Muscle of arm (tissue), 1 donor: ENCODE measurements at regions not wholly inside any gene's neighbourhood (a gene's known extent, or its start where the extent isn't known, plus 50 kb on each side); places are given as distances from the start of the nearest gene placed in this dataset.

ENCODE experiments used
- DNase-seq: peaks from one replicate; pipeline ENCODE4 v3.0.0-alpha.2; 2013

DNA sequence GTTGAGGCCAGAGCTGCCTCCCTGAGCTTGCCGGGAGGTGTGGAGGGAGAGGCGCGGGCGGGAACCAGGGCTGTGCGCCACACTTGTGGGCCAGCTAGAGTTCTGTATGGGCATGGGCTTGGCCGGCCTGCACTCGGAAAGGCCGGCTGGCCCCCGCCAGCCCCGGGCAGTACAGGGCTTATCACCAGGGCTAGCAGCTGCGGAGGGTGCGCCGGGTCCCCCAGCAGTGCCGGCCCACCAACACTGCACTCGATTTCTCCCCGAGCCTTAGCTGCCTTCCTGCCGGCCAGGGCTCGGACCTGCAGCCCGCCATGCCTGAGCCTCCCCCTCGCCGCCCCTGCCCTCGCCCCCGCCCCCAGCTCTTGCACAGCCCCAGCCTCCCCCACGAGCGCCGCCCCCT lies 472.7 kb downstream of the TFAP2A start:
- no peak for DNase-seq

DNA sequence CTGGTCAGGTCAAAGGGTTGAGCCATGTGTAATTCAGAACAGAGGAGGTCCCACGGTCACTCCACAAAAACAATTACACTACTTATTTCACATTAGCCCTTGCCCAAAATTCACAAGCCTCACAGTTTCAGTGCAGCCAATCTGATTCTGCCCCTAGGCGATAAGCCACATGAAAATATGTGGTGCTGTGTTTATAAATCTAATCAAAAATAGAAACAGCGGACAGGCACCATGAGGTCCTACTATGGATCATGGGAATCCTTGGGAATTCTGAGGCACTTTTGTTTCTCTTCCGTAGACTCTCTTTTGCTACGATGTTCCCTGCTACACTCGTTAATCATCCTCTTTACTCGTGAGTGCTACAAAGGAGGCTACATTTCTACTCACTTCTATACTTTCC lies 476.1 kb downstream of the TFAP2A start:
- DNase-seq, result no peak

DNA sequence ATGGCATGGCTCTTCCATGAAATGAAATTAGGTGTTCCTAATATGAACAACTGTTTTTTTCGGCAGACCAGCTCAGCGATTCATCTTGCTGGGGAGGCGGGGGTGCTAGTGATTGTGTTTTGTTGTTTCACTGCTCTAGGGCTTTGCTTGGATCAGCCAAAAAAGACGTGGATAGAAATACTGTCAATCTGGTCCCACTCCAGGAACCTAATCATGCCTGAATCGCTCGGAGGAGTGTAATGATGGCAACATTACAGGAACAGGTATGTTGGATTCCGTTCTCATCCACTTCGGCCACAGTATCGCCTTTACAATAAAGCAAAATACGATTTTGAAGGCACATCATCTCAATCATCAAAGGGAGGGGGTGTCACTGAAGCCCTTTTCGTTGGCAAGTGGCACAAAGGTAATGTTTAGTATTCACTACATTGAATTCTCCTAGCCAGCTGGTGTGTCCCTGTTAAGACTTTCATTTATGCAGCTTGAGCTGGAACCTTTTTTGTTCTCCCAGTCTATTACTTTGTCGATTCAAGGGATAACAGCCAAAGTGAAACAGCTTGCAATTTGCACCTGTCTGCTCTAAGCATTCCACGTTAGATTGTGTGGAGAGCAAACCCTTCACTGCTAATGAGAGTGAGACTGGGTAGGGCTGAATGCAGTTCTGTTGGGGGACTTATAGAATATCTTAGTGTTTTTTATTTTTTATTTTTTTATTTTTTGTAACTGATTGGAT lies 477.7 kb downstream of the TFAP2A start:
- DNase-seq, result no peak

DNA sequence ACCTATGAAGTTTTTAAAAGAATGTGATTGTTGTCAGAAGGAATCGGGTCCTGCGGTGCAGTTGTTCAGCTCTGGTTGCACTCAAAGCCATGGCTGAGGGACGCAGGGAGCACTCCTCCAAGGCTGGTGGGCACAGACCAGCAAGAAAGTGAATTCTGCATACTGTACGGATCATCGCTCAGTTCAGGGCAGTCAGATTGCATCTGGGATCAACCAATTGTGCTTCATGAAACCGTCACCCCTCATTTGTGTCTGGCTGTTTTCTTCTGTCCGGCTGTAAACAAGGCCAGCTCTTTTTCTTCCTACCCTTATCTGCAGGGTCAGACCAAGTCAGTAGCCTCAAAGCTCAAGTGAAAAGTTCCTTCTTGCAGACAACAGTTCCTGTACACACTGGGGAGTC lies 478.3 kb downstream of the TFAP2A start:
- DNase-seq, result no peak

DNA sequence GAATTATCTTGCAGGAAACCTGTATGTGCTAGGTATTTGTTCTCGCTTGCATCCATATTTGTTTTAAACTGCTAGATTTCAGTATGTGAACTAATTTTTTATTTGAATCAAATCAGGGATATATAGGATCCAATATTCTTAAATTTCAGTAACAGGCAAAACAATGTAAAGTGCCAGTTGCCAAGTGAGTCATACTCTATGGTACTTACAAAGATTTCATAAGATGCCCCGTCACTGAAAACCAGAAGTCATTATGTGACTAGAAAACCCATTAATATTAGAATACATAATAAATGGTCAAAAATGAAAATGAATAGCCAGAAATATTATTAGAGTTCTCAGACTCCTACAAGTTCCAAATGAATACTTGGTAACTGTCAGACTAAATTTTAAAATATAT lies 481.2 kb downstream of the TFAP2A start:
- DNase-seq, result no peak

DNA sequence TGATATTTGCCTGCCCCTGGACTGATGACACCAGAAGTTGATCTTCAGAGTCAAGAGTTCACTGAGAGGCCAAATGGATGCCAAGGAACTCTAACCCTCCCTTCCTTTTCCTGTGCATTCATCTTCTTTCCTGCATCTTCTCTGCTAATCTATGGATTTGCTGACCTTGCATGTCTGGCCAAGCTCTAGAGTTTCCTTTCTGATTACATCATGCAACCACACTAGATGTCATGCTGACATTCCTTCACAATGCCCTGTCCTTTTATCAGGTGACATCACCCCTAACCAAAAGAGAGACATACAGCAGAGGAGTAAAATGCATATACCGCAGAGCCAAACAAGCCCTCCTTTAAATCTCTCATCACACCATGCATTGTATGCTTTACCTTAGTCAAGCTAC lies 487.6 kb downstream of the TFAP2A start:
- no peak for DNase-seq

DNA sequence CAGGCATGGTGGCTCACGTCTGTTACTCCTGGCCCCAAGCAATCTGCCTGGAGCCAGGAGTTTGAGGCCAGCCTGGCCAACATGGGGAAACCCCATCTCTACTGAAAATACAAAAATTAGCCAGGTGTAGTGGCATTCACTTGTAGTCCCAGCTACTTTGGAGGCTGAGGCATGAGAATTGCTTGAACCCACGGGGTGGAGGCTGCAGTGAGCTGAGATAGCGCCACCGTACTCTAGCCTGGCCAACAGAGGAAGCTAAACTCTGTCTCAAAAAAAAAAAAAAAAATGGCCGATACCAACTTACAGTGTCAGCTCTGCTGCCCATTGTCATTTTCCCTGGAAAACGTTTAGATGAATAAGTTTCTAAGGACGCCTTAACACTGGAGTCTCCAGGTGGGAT lies 489.9 kb downstream of the TFAP2A start:
- no peak for DNase-seq

DNA sequence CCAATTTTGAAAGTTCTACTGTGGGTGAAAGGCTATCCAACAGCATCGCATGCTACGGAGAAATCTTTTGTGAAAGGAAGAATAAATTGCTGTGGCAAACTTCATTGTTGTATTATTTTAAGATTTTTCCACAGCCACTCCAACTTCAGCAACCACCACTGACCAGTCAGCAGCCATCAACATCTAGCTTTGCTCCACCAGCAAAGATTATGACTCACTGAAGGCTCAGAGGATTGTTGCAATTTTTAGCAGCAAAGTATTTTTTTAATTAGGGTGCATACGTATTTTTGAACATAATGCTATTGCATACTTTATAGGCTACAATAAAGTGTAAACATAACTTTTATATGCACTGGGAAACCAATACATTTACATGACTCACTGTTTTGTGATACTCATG lies 493.5 kb downstream of the TFAP2A start:
- DNase-seq, result no peak

DNA sequence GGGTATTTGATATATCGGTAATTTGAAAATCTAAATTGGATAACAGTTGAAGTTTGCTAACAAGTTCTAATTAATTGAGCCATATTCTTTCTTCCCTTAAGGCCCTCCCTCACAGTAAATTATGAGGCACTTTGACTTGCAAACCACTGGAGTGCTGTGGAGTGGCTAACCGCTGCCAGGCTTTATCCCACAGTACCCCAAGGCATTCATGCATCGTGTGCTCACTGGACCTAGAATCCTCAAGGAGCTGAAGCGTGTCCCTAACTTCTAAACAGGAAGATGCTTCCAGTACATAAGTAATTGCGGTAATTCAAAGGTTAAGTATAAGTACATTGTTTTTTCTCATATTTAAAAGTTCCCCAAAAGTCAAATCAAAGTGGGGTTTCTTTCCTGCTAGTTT lies 499.9 kb downstream of the TFAP2A start:
- no peak for DNase-seq

DNA sequence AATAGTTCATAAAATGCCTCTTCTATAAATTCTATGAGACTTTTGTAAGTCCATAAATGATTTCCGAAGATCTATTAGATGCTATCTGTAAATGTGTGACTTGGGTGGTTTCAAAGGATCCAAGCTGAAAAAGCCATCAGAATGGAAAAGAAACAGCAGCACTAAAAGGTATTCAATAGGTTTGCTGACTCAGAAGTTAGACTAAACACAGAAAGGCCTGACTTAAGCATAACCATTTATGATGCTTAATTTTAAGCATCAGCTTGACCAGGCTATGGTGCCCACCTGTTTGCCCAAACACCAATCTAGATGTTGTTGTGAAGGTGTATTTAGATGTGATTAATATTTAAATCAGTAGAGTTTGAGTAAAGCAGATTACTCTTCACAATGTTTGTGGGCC lies 513.5 kb downstream of the TFAP2A start:
- no peak for DNase-seq

DNA sequence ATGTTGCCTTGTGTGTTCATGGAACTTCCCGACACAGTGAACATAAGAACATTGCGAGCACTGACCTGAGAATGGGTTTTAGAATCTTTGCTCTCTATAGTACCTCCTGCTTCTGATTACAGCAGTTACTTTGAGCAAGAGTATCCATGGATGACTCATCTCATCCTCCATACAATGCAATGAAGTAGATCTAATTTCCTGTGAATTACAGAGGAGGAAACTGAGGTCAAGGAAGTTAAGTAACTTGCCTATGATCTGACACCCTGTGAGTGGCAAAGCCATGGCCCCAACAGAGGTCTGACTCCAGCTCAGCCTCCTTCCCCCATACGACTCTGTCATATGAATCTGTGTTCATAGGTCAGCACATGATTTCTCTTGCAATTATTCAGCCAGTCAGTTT lies 518.1 kb downstream of the TFAP2A start:
- DNase-seq, result no peak

DNA sequence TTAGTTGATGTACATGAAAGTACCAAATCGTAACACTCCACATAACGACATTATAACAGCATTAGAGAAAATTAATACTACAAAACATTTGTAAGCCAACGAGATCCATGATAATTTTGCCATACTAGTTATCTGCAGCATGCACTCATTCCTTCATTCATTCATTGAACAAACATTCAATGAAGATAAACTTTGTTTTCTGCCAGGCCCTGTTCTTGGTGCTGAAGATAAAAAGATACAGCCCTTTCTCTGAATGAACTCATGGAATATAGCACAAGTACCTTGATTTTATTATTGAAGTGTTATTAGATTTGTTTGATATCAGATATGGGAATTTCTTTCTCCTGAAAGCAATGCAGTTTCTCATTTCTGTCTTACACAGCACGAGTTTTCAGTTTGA lies 524.0 kb downstream of the TFAP2A start:
- DNase-seq, result no peak

DNA sequence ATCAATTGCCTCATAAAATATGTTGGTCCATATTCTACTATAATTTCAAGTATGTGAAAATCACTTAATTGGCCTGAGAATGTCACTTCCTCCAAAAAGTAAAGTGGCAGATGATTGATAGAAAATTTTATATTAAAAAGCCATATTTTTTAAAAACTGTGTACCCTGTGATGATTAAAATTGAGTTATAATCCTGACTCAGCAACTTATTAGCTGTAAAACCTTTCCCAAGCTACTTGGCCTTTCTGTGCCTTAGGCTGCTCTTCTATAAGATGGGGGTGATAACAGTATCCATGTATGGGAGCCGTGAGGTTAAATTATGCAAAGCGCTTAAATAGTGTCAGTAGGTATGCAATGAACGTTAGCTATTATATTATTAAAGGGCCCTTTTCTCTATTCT lies 524.4 kb downstream of the TFAP2A start:
- no peak for DNase-seq

DNA sequence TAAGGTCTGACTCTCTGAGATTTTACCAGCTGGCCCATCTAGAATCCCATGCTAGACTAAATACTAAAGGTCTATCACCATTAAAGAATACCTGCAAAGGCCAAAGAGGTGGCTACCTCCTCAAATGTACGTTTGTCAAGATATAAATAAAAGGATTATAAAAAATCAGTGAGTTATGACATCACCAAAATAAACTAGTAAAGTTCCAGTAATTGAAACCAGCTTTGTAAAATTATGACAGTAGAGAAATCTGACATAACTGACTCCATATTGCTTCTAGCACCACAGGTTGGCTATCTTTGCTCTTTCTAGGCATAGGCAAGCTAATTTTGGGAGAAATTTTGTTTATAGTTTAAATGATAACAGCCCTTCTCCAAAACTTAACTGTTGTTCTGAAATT lies 536.3 kb downstream of the TFAP2A start:
- DNase-seq, result no peak

DNA sequence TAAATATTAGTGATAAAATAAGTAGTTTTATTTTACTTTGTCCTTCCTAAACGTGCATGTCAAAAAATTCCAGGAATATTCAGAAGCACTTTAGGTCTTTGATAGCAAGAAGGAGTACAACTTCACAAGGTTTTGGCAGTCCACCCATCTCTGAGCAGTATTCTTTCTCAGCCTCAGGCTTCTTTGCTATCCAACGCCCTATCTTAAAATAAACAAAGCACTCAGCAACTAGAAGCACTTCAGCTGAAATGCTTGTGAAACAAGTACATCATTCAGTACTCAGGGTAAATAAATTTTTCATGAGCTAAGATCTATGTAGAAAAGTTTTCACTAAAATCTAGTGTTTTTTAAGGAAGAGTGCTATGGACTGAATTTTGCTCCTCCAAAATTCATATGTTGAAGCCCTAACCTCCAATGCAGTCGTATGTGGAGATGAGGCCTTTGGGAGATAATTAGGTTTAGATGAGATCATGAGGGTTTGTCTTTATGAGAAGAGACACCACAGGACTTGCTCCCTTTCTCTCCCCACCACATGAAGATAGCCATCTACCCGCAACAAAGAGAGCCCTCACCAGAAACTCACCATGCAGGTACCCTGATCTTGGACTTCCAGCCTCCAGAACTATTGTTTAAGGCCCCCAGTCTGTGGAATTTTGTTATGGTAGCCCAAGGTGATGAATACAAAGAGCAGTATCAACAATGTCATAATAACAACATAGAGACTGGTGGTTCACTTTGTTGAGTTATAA lies 539.1 kb downstream of the TFAP2A start:
- no peak for DNase-seq

DNA sequence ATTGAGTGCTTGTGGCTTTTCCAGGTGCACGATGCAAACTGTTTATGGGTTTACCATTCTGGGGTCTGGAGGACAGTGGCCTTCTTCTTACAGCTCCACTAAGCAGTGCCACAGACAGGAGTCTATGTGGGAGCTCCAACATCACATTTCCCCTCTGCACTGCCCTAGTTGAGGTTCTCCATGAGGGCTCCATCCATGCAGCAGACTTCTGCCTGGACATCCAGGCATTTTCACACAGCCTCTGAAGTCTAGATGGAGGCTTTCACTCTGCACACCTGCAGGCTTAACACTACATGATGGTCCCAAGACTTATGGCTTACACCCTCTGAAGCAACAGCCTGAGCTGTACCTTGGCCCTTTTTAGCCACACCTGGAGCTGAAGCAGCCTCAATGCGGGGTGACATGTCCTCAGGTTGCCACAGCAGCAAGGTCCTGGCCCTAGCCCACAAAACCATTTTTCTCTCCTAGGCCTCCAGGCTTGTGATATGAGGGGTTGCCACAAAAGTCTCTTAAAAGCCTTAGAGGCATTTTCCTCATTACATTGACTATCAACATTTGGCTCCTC lies 552.2 kb downstream of the TFAP2A start:
- DNase-seq, result no peak

DNA sequence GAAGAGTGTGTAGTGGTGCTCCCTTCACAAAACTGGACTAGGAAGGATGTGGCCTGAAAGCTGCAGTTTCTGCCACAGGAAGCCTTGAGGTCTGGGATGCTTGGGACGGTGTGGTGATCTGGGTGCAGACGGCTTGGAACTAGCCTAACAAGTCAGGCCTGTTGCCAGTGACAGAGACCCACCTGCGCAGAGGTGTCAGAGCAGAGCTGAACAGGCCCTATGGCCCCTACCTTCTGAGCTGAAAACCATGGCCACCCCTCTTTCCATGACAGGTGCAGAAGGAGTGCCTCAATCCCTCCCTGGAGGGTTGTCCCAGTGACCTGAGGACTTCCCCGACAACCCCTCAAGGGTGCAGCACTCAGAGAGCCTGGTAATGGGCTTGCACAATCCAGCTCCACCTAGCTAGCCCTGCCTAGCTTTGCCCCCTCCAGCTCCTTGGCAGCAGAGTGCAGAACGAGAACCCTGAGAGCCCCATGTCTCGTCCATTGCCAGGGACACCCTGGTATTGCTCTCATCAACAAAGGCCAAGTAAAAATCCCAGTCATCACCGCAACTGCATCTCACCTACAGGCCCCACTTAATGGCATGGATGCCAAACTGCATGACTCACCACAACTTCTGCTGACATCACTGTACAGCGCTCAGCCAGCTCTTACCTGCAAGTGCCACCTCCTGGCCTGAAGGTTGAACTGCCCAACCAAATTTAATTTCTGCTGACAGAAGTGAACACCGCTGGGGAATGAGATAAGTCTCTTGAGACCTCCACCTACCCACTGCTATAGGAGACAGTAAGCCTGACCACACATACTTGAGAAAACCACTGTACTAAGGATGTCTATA lies 563.1 kb downstream of the TFAP2A start:
- no peak for DNase-seq

DNA sequence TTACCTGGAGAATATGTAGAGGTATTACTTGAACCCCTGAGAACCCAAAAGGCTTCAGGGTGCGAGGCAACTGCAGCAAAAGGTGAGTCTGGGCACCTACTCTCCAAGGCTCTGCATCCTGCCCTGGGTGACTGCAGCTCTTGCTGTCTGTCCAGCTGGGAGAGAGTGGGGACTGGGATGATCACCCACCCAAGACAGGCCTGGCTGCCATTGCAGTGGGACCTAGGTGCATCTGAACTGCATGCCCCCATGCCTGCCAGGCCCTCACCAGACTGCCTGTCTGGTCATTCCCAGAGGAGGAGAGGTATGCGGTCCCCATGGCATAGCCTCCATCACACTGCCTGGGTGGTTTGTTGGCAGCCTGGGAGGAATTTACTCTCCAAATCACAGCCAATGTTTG lies 563.9 kb downstream of the TFAP2A start:
- no peak for DNase-seq

DNA sequence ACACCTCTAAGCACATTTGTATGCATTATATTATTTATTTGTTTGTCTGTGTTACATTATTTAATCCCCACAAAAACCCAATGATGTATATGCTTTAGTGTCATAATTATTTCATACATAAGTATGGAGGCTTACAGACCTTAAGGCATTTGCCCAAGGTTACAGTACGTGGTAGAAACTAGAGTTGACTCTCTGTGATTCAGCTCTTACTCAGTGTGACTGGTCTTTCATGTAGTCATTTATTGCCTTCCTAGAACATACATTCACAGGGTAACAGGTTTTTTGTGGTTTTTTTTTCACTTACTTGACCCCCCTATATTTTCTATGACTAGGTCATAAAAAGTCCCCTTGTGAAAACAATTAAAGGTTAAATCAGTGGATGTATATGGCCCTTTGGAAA lies 566.8 kb downstream of the TFAP2A start:
- DNase-seq, result no peak

DNA sequence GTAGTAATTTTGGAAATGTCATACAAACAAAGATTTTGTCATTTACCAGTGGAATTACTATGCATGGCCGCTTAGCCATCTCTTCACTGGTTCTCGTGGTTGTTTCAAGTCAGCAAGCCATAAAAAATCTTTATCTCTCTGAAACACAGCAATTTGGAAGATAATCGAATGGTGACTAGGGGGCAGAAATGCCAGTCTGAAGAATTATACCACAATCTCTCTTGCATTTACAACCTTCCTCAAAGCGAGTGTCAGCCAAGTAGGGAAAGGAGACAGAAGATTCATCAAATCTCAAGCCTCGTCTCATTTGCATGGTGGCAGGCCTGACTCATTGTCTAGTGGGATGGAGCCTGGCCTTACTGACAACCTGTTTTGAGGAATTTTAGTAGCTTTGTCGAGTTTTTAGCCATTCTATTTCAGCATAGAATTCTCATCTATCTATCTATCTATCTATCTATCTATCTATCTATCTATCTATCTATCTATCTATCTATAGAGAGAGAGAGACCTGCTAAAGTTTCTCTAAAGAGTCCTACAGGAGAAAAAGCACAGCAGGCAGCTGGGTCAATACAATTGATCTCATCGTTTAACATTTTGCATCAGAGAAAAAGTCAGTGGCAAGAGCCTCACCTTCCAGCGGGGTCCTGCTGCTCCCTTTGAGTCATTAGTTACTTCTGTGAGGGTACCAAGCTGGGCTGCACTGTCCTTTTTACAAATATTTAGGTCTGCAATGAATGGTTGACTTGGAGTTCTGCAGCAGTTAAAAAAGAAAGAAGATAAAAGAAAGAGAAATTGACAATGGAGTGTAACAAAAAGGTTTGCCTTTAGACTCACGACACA lies 572.8 kb downstream of the TFAP2A start:
- DNase-seq, result no peak

DNA sequence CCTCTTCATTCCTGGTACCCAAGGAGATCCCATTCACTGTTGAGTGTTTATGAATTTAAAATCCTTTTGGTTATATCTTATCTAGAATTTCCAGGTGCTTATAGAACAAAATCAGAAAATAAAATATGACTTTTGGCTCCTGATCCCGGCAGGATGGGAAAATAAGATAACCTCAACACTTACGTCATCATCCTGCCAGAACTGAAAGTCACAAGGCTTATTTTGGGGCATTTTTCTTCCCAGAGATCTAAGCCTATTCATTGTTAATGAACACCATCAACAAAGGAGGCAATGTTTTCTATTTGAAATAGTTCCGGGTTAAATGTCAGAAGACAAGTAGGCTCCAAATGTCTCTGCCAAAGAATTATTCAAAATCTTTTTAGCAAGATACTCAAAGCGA lies 580.6 kb downstream of the TFAP2A start:
- no peak for DNase-seq

DNA sequence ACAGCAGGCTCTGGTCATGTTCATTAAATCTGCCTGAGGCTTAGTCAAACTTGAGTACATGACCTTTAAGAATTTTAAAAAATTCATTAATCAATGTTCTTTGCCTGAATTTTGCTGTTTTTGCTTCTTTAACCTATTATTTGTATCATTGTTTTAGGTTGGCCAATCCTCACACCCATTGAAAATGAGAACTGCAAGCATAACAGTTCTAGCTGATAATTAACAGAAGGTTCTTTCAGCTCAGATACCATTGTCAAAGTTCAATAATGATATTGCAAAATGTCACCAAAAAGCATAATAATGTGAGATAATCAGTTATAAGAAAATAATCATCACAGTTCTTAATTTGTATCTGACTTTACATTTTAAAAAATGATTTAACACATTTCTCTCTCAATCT lies 583.1 kb downstream of the TFAP2A start:
- no peak for DNase-seq
